Activated naive CD4-positive, alpha-beta T cell treated with anti-CD3 and anti-CD28 coated beads for 36 hours (primary cell): ENCODE measurements at regions not wholly inside any gene's neighbourhood (a gene's known extent, or its start where the extent isn't known, plus 50 kb on each side); places are given as distances from the start of the nearest gene placed in this dataset.

ENCODE experiments used
- CTCF ChIA-PET: fragments of 350-600 bp; sonication (Branson Sonifier 250); formaldehyde crosslinking; loops from one replicate; lab custom pipeline; 2021; ENCODE audit warnings: antibody characterized with exemption; lab: Charles Lee
- DNase-seq: peaks from one replicate; pipeline ENCODE4 v3.0.0-alpha.2; 2020
- H3K27ac Mint-ChIP-seq: one replicate; pipeline ENCODE4 v1.8.0; 2021; ENCODE audit warnings: mild to moderate bottlenecking, mixed read lengths
- H3K27me3 Mint-ChIP-seq: one replicate; pipeline ENCODE4 v1.8.0; 2021; ENCODE audit warnings: low read depth, mixed read lengths
- H3K36me3 Mint-ChIP-seq: one replicate; pipeline ENCODE4 v1.8.0; 2021; ENCODE audit warnings: low read depth, mixed read lengths
- H3K4me1 Mint-ChIP-seq: one replicate; pipeline ENCODE4 v1.8.0; 2021; ENCODE audit warnings: low read depth, mixed read lengths
- H3K4me3 Mint-ChIP-seq: one replicate; pipeline ENCODE4 v1.8.0; 2021; ENCODE audit warnings: mild to moderate bottlenecking, moderate library complexity, mixed read lengths
- H3K9me3 Mint-ChIP-seq: one replicate; pipeline ENCODE4 v1.8.0; 2021; ENCODE audit warnings: mixed read lengths
- intact Hi-C: fragments of 100-400 bp; cut with micrococcal nuclease; formaldehyde crosslinking; loops from one replicate; pipeline ENCODE4 v1.15.1; 2023

GRCh38 chr7:9945857-9946256 lies 1027.8 kb upstream of the PHF14 start:
- H3K4me1 Mint-ChIP-seq: no peaks in the 10 kb centered on the region

GRCh38 chr7:9955138-9955537 lies 1018.5 kb upstream of the PHF14 start:
- H3K27me3 Mint-ChIP-seq: no peaks in the 10 kb centered on the region
- no peak for DNase-seq
- H3K9me3 Mint-ChIP-seq: peaks cover 7% of the 10 kb centered on the region
- no peak overlapping the region for H3K4me3 Mint-ChIP-seq
- no peaks in the 10 kb centered on the region for H3K36me3 Mint-ChIP-seq
- CTCF ChIA-PET: no interaction called here
- H3K27ac Mint-ChIP-seq: no peak overlapping the region
- no peaks in the 10 kb centered on the region for H3K4me1 Mint-ChIP-seq
- intact Hi-C loops: no loop called here

More at GRCh38 chr7:9945857-9946256, 1027.8 kb upstream of the PHF14 start:
- Mint-ChIP-seq H3K36me3 (no peaks in the 10 kb centered on the region), H3K27ac (no peak overlapping the region), H3K4me3 (no peak overlapping the region), H3K27me3 (no peaks in the 10 kb centered on the region), H3K9me3 (peaks cover 3% of the 10 kb centered on the region)
- CTCF ChIA-PET: no interaction called here
- DNase-seq: no peak
- intact Hi-C loops: no loop called here

- Mint-ChIP-seq H3K4me3 (no peak overlapping the region), H3K4me1 (no peaks in the 10 kb centered on the region), H3K9me3 (peaks cover 7% of the 10 kb centered on the region), H3K27ac (no peak overlapping the region), H3K27me3 (no peaks in the 10 kb centered on the region), H3K36me3 (no peaks in the 10 kb centered on the region)
- DNase-seq: no peak
- CTCF ChIA-PET: no interaction called here
- intact Hi-C loops: no loop called here
These were observed 1015.2 kb upstream of the PHF14 start for GRCh38 chr7:9958486-9958885.

- Mint-ChIP-seq H3K36me3 (no peaks in the 10 kb centered on the region), H3K4me1 (no peaks in the 10 kb centered on the region), H3K9me3 (peaks cover 4% of the 10 kb centered on the region), H3K27me3 (no peaks in the 10 kb centered on the region), H3K4me3 (no peak overlapping the region), H3K27ac (no peak overlapping the region)
- intact Hi-C loops: no loop called here
- no peak for DNase-seq
- CTCF ChIA-PET: no interaction called here
These were observed 1013.2 kb upstream of the PHF14 start for GRCh38 chr7:9960460-9960859.

GRCh38 chr7:9961161-9961922 lies 1012.3 kb upstream of the PHF14 start:
- Mint-ChIP-seq H3K4me1 (no peaks in the 10 kb centered on the region), H3K27me3 (no peaks in the 10 kb centered on the region), H3K27ac (no peak overlapping the region), H3K9me3 (peaks cover 3% of the 10 kb centered on the region), H3K36me3 (no peaks in the 10 kb centered on the region), H3K4me3 (no peak overlapping the region)
- intact Hi-C loops: no loop called here
- DNase-seq: no peak
- CTCF ChIA-PET: no interaction called here

GRCh38 chr7:9962742-9963141 lies 1010.9 kb upstream of the PHF14 start:
- Mint-ChIP-seq H3K27ac (no peak overlapping the region), H3K4me1 (no peaks in the 10 kb centered on the region), H3K9me3 (peaks cover 4% of the 10 kb centered on the region), H3K4me3 (no peak overlapping the region), H3K36me3 (no peaks in the 10 kb centered on the region), H3K27me3 (no peaks in the 10 kb centered on the region)
- intact Hi-C loops: no loop called here
- CTCF ChIA-PET: no interaction called here
- DNase-seq: no peak

GRCh38 chr7:9978106-9979064 lies 995.3 kb upstream of the PHF14 start:
- no peak overlapping the region for H3K27ac Mint-ChIP-seq
- H3K27me3 Mint-ChIP-seq: no peaks in the 10 kb centered on the region
- H3K4me1 Mint-ChIP-seq: no peaks in the 10 kb centered on the region
- no peak overlapping the region for H3K4me3 Mint-ChIP-seq
- H3K9me3 Mint-ChIP-seq: no peaks in the 10 kb centered on the region
- CTCF ChIA-PET: no interaction called here
- H3K36me3 Mint-ChIP-seq: no peaks in the 10 kb centered on the region
- no peak for DNase-seq
- intact Hi-C loops: no loop called here

- no peaks in the 10 kb centered on the region for H3K36me3 Mint-ChIP-seq
- H3K4me1 Mint-ChIP-seq: no peaks in the 10 kb centered on the region
- no peaks in the 10 kb centered on the region for H3K27me3 Mint-ChIP-seq
- CTCF ChIA-PET: no interaction called here
- intact Hi-C loops: no loop called here
- no peak overlapping the region for H3K27ac Mint-ChIP-seq
- no peak overlapping the region for H3K4me3 Mint-ChIP-seq
- H3K9me3 Mint-ChIP-seq: no peaks in the 10 kb centered on the region
- DNase-seq: no peak
These were observed 991.8 kb upstream of the PHF14 start for GRCh38 chr7:9981742-9982349.

- H3K4me3 Mint-ChIP-seq: no peak overlapping the region
- peaks cover 3% of the 10 kb centered on the region for H3K9me3 Mint-ChIP-seq
These were observed 990.6 kb upstream of the PHF14 start for GRCh38 chr7:9983048-9983447.

GRCh38 chr7:10015687-10016086 lies 958.0 kb upstream of the PHF14 start:
- no peak overlapping the region for H3K27ac Mint-ChIP-seq
- H3K27me3 Mint-ChIP-seq: no peaks in the 10 kb centered on the region
- intact Hi-C loops: no loop called here
- no peak overlapping the region for H3K4me3 Mint-ChIP-seq
- no peaks in the 10 kb centered on the region for H3K36me3 Mint-ChIP-seq
- DNase-seq: no peak
- peaks cover 6% of the 10 kb centered on the region for H3K9me3 Mint-ChIP-seq
- no peaks in the 10 kb centered on the region for H3K4me1 Mint-ChIP-seq
- CTCF ChIA-PET: no interaction called here

More at GRCh38 chr7:9983048-9983447, 990.6 kb upstream of the PHF14 start:
- no peaks in the 10 kb centered on the region for H3K4me1 Mint-ChIP-seq
- H3K27ac Mint-ChIP-seq: no peak overlapping the region
- no peaks in the 10 kb centered on the region for H3K36me3 Mint-ChIP-seq
- no peak for DNase-seq
- CTCF ChIA-PET: no interaction called here
- intact Hi-C loops: no loop called here
- H3K27me3 Mint-ChIP-seq: no peaks in the 10 kb centered on the region

GRCh38 chr7:10022480-10022879 lies 951.2 kb upstream of the PHF14 start:
- Mint-ChIP-seq H3K4me3 (no peak overlapping the region), H3K4me1 (no peaks in the 10 kb centered on the region), H3K27ac (no peak overlapping the region), H3K27me3 (no peaks in the 10 kb centered on the region), H3K9me3 (peaks cover 5% of the 10 kb centered on the region), H3K36me3 (no peaks in the 10 kb centered on the region)
- CTCF ChIA-PET: no interaction called here
- intact Hi-C loops: no loop called here
- no peak for DNase-seq

- CTCF ChIA-PET: no interaction called here
- H3K36me3 Mint-ChIP-seq: no peaks in the 10 kb centered on the region
- no peak overlapping the region for H3K27ac Mint-ChIP-seq
These were observed 950.7 kb upstream of the PHF14 start for GRCh38 chr7:10022957-10023356.

More at GRCh38 chr7:10022957-10023356, 950.7 kb upstream of the PHF14 start:
- Mint-ChIP-seq H3K9me3 (peaks cover 5% of the 10 kb centered on the region), H3K4me3 (no peak overlapping the region), H3K4me1 (no peaks in the 10 kb centered on the region), H3K27me3 (no peaks in the 10 kb centered on the region)
- intact Hi-C loops: no loop called here
- no peak for DNase-seq
